Hindlimb muscle (tissue), 1 donor: ENCODE measurements at regions not wholly inside any gene's neighbourhood (a gene's known extent, or its start where the extent isn't known, plus 50 kb on each side); places are given as distances from the start of the nearest gene placed in this dataset.
A peak's percentile ranks its signal among the peaks of the same experiment; 100 is the strongest.
"Not testable (repeated sequence)": the region's sequence is repeated elsewhere in the genome, so short reads cannot be mapped to it uniquely, and the experiment has no call there.

Experiments used
- DNase-seq: peaks from one replicate; pipeline ENCODE4 v3.0.0-alpha.2; 2013

- DNase-seq, result no peak
Measured at GRCh38 chr2:166381-166780, 97.5 kb downstream of the SH3YL1 start.

- no peak for DNase-seq
Measured at GRCh38 chr2:165530-165929, 98.3 kb downstream of the SH3YL1 start.

GRCh38 chr2:162473-163382 is 101.1 kb downstream of the SH3YL1 start:
- DNase-seq, result no peak

- no peak for DNase-seq
Measured at GRCh38 chr2:161729-162128, 102.1 kb downstream of the SH3YL1 start.

- DNase-seq, result no peak
Measured at GRCh38 chr2:151553-152334, 105.4 kb upstream of the FAM110C start.

- no peak for DNase-seq
Measured at GRCh38 chr2:145407-145806, 99.1 kb upstream of the FAM110C start.

DNA sequence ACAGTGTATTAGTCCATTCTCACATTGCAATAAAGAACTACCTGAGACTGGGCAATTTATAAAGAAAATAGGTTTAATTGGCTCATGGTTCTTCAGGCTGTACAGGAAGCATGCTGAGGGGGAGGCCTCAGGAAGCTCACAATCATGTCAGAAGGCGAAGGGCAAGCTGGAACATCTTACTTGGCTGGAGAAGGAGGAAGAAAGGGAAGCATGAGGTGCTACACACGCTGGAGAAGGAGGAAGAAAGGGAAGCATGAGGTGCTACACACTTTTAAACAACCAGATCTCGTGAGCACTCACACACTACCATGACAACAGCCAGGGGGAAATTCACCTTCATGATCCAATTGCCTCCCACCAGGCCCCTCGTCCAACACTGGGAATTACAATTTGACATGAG is 95.3 kb upstream of the FAM110C start:
- DNase-seq, result no peak

GRCh38 chr2:136666-137065 is 90.4 kb upstream of the FAM110C start:
- no peak for DNase-seq

DNA sequence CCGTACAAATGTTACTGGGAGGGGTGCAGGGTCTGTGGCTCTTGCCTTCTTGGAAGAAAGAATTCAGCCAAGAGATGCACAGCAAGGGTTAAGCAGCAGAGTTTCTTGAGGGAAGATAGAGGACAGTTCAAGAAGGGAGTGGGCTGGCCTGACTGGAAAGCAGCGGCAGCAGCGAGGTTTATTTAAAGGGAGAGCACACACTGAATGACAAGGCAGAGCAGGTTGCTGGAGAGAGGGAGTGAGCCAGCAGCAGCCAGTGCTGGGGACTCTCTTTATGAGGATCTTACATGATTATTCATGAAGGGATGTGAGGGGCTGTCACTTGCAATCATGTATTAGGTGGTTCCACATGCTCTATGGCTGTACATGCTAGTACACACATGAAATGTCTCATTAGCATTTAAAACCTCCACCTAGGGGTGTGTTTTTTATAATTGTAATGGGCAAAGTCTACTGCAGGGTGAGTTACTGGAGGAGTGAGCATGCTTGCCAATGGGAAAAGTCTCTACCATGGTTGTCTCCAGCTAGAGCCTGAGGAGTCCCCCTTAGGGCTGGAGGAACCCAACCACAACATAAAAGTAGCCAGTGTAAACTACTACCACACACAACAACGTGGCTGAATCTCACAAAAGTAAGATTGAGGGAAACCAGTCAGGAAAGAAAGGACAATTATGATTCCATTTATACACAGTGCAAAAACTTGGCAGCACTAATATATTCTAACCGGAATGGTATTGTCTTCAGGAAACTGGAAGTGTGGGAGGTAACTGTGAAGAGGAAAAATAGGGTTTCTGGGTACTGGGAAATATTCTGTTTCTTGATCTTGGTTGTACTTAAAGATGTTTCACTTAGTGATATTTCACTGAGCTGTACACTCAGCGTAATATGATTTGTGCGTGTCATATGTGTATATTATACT is 87.6 kb upstream of the FAM110C start:
- DNase-seq, result peak; percentile 5

DNA sequence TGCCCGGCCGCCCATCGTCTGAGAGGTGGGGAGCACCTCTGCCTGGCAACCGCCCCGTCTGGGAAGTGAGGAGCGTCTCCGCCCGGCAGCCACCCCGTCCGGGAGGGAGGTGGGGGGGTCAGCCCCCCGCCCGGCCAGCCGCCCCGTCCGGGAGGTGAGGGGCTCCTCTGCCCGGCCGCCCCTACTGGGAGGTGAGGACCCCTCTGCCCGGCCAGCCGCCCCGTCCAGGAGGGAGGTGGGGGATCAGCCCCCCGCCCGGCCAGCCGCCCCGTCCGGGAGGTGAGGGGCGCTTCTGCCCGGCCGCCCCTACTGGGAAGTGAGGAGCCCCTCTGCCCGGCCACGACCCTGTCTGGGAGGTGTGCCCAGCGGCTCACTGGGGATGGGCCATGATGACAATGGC is 80.5 kb upstream of the FAM110C start:
- DNase-seq, result not testable (repeated sequence)

DNA sequence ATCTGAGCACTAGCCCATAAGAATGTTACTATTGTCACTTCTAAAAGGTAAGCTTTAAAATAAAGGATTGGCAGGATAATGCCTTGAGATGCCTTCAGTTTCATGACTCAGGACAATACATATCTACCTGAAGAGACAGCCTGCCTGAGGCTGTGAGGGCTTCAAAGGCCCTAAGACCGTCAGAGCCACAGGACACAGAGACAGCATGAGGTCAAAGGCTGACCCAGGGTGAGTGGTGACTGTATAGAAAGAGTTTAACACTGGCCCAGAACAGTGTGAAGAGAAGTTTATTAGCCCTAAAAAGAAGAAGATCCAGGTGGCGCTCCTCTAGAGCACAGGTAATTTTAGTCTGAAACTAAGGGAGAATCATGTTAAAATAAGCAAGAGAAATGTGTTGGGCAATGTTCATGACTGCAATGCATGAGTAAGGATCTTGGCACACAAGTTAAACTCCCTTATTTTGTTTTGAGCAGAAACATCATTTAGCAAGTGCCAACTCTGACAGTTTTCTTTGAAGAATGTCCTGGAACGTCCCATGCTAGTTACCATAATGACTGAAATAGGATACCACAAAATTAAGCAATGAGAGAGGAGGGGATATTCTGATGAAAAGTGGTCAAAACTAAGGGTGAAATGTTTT is 78.1 kb upstream of the FAM110C start:
- no peak for DNase-seq

- no peak for DNase-seq
Measured at GRCh38 chr2:116953-117352, 70.6 kb upstream of the FAM110C start.

- no peak for DNase-seq
Measured at GRCh38 chr2:115303-115702, 69.0 kb upstream of the FAM110C start.

GRCh38 chr2:114616-115015 is 68.3 kb upstream of the FAM110C start:
- no peak for DNase-seq

GRCh38 chr2:109998-110397 is 63.7 kb upstream of the FAM110C start:
- DNase-seq, result no peak

GRCh38 chr2:108920-109809 is 62.9 kb upstream of the FAM110C start:
- DNase-seq, result no peak

GRCh38 chr2:101016-101415 is 54.7 kb upstream of the FAM110C start:
- DNase-seq, result no peak
